Liver (tissue), 8 donors: ENCODE measurements at regions not wholly inside any gene's neighbourhood (a gene's known extent, or its start where the extent isn't known, plus 50 kb on each side); places are given as distances from the start of the nearest gene placed in this dataset.
"Not testable (repeated sequence)": the region's sequence is repeated elsewhere in the genome, so short reads cannot be mapped to it uniquely, and the experiment has no call there.

Experiments
- DNase-seq: peaks from one replicate; pipeline ENCODE4 v3.0.0-alpha.2; 2017; ENCODE audit warnings: low spot score
- H3K27ac ChIP-seq, 2 donors: one replicate each; pipeline ENCODE4 v1.7.0; 2013; ENCODE audit warnings: inconsistent platforms in 2 of 2, low read length in 2 of 2, control low read depth in 1 of 2, low read depth in 1 of 2, mild to moderate bottlenecking in 1 of 2
- H3K27me3 ChIP-seq, 4 donors: one replicate each; pipeline versions ENCODE4 v1.6.1 to v1.7.0; 2013; ENCODE audit warnings: low read length in 3 of 4, inconsistent platforms in 1 of 4, mild to moderate bottlenecking in 1 of 4, moderate library complexity in 1 of 4; ENCODE audit not compliant: control insufficient read depth in 4 of 4, insufficient read depth in 4 of 4
- H3K36me3 ChIP-seq, 4 donors: one replicate each; pipeline versions ENCODE4 v1.6.1 to v1.7.0; 2013; ENCODE audit warnings: low read length in 3 of 4, mild to moderate bottlenecking in 3 of 4, low read depth in 1 of 4, moderate library complexity in 1 of 4; ENCODE audit not compliant: control insufficient read depth in 4 of 4, insufficient read depth in 3 of 4
- H3K4me1 ChIP-seq, 4 donors: one replicate each; pipeline versions ENCODE4 v1.6.1 to v1.7.0; 2013; ENCODE audit warnings: low read length in 3 of 4, mild to moderate bottlenecking in 3 of 4, moderate library complexity in 1 of 4; ENCODE audit not compliant: control insufficient read depth in 4 of 4, insufficient read depth in 4 of 4
- H3K4me3 ChIP-seq, 3 donors: one replicate each; pipeline versions ENCODE4 v1.6.1 to v1.7.0; 2013; ENCODE audit warnings: low read length in 3 of 3, control low read depth in 1 of 3, low read depth in 1 of 3, mild to moderate bottlenecking in 1 of 3
- H3K9ac ChIP-seq, 2 donors: one replicate each; pipeline ENCODE4 v1.7.0; 2013; ENCODE audit warnings: low read length in 2 of 2, mild to moderate bottlenecking in 2 of 2, moderate library complexity in 2 of 2, control low read depth in 1 of 2, low read depth in 1 of 2
- H3K9me3 ChIP-seq, 4 donors: one replicate each; pipeline versions ENCODE4 v1.6.1 to v1.7.0; 2013; ENCODE audit warnings: low read length in 3 of 4; ENCODE audit not compliant: control insufficient read depth in 4 of 4
- CTCF ChIP-seq: fragments of 150-350 bp; IDR thresholded peaks from 2 replicates; pipeline ENCODE4 v1.5.1; 2017; ENCODE audit warnings: improper control_type of control experiment, low read depth, low read length; ENCODE audit not compliant: missing input control
- EGR1 ChIP-seq, 2 donors: IDR thresholded peaks; 2 replicates each; pipeline ENCODE4 v1.6.1; 2016 to 2018; ENCODE audit warnings: antibody characterized with exemption in 2 of 2, low read depth in 2 of 2
- FOXA1 ChIP-seq: IDR thresholded peaks from 2 replicates; pipeline ENCODE4 v1.6.1; 2016; ENCODE audit warnings: antibody characterized with exemption
- FOXA2 ChIP-seq: IDR thresholded peaks from 2 replicates; pipeline ENCODE4 v1.6.1; 2016; ENCODE audit warnings: antibody characterized with exemption
- GABPA ChIP-seq, 2 donors: IDR thresholded peaks in 1 of 2; conservative IDR thresholded peaks in 1 of 2; 2 replicates each; pipeline ENCODE4 v1.6.1; 2016; ENCODE audit warnings: antibody characterized with exemption in 2 of 2, mild to moderate bottlenecking in 1 of 2, moderate library complexity in 1 of 2
- HNF4A ChIP-seq, 2 donors: conservative IDR thresholded peaks; 2 replicates each; pipeline ENCODE4 v1.6.1; 2016; ENCODE audit warnings: antibody characterized with exemption in 2 of 2, mild to moderate bottlenecking in 2 of 2
- HNF4G ChIP-seq: IDR thresholded peaks from 2 replicates; pipeline ENCODE4 v1.6.1; 2016; ENCODE audit warnings: antibody characterized with exemption
- JUND ChIP-seq, 2 donors: IDR thresholded peaks; 2 replicates each; pipeline ENCODE4 v1.6.1; 2016; ENCODE audit warnings: antibody characterized with exemption in 2 of 2
- MAX ChIP-seq: IDR thresholded peaks from 2 replicates; pipeline ENCODE4 v1.6.1; 2016; ENCODE audit warnings: antibody characterized with exemption
- NR2F2 ChIP-seq: IDR thresholded peaks from 2 replicates; pipeline ENCODE4 v1.6.1; 2016; ENCODE audit warnings: antibody characterized with exemption
- RAD21 ChIP-seq, 2 donors: IDR thresholded peaks; 2 replicates each; pipeline ENCODE4 v1.6.1; 2016; ENCODE audit warnings: antibody characterized with exemption in 2 of 2, mild to moderate bottlenecking in 2 of 2
- REST ChIP-seq: IDR thresholded peaks from 2 replicates; pipeline ENCODE4 v1.6.1; 2016; ENCODE audit warnings: antibody characterized with exemption, mild to moderate bottlenecking
- RXRA ChIP-seq, 2 donors: IDR thresholded peaks; 2 replicates each; pipeline ENCODE4 v1.6.1; 2017 to 2018; ENCODE audit warnings: antibody characterized with exemption in 2 of 2, mild to moderate bottlenecking in 1 of 2
- SP1 ChIP-seq: IDR thresholded peaks from 2 replicates; pipeline ENCODE4 v1.6.1; 2018; ENCODE audit warnings: antibody characterized with exemption, mild to moderate bottlenecking
- TAF1 ChIP-seq: conservative IDR thresholded peaks from 2 replicates; pipeline ENCODE4 v1.6.1; 2016; ENCODE audit warnings: antibody characterized with exemption, mild to moderate bottlenecking
- YY1 ChIP-seq: IDR thresholded peaks from 2 replicates; pipeline ENCODE4 v1.6.1; 2016; ENCODE audit warnings: antibody characterized with exemption, mild to moderate bottlenecking
- WGBS: extraction: QIAGEN DNeasy Blood & Tissue Kit; methylation state at CpG from one replicate; pipeline ENCODE4 v1.1.7; 2013; 5-methylcytosine and 5-hydroxymethylcytosine counted together
- TF ChIP-seq, protein P1 (sequence below): IDR thresholded peaks from 2 replicates; pipeline ENCODE4 v1.6.1; 2016; ENCODE audit warnings: antibody characterized with exemption
- TF ChIP-seq, protein P2 (sequence below): IDR thresholded peaks from 2 replicates; pipeline ENCODE4 v1.6.1; 2016; ENCODE audit warnings: antibody characterized with exemption
- donor health status: healthy.
- donor health status: healthy.
- donor health status: healthy.
- donor health status: healthy.
- donor health status: healthy.

- TF ChIP-seq, protein P1, sequence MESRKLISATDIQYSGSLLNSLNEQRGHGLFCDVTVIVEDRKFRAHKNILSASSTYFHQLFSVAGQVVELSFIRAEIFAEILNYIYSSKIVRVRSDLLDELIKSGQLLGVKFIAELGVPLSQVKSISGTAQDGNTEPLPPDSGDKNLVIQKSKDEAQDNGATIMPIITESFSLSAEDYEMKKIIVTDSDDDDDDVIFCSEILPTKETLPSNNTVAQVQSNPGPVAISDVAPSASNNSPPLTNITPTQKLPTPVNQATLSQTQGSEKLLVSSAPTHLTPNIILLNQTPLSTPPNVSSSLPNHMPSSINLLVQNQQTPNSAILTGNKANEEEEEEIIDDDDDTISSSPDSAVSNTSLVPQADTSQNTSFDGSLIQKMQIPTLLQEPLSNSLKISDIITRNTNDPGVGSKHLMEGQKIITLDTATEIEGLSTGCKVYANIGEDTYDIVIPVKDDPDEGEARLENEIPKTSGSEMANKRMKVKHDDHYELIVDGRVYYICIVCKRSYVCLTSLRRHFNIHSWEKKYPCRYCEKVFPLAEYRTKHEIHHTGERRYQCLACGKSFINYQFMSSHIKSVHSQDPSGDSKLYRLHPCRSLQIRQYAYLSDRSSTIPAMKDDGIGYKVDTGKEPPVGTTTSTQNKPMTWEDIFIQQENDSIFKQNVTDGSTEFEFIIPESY, result no peak
- TF ChIP-seq EGR1 (IDR thresholded peaks at IDR 0.05; ENCODE audit: low read depth in 2 of 2), result no peak
- no peak for TF ChIP-seq RXRA (IDR thresholded peaks at IDR 0.05)
Observed at GRCh38 chr10:31219306-31219705, 99.7 kb upstream of the ZEB1 start (continued).

DNA sequence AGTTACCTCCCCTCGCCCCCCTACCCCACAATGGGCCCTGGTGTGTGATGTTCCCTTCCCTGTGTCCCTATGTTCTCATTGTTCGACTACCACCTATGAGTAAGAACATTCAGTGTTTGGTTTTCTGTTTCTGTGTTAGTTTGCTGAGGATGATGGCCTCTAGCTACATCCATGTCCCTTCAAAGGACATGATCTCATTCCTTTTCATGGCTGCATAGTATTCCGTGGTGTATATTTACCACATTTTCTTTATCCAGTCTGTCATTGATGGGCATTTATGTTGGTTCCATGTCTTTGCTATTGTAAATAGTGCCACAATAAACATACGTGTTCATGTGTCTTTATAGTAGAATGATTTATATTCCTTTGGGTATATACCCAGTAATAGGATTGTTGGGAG is 90.2 kb upstream of the ZEB1 start:
- not testable (repeated sequence) for H3K4me3 ChIP-seq, DNase-seq, H3K4me1 ChIP-seq, H3K36me3 ChIP-seq, H3K27ac ChIP-seq, H3K9ac ChIP-seq, H3K9me3 ChIP-seq, H3K27me3 ChIP-seq
- WGBS, result 83% methylated on average over 4 of the region's 4 CpGs

GRCh38 chr10:31239961-31240360 is 79.1 kb upstream of the ZEB1 start:
- TF ChIP-seq FOXA2 (no peak), SP1 (no peak), JUND (IDR thresholded peaks at IDR 0.05) (no peak), RXRA (IDR thresholded peaks at IDR 0.05) (no peak), NR2F2 (no peak), RAD21 (IDR thresholded peaks at IDR 0.05) (no peak), CTCF (no peak), EGR1 (IDR thresholded peaks at IDR 0.05; ENCODE audit: low read depth in 2 of 2) (no peak), HNF4G (no peak), REST (no peak), GABPA (IDR thresholded peaks at IDR 0.05 in 1 of 2, conservative IDR thresholded peaks at IDR 0.05 in 1 of 2) (no peak), MAX (no peak), TAF1 (no peak), HNF4A (conservative IDR thresholded peaks at IDR 0.05) (no peak), FOXA1 (no peak), YY1 (no peak)
- TF ChIP-seq, protein P2, sequence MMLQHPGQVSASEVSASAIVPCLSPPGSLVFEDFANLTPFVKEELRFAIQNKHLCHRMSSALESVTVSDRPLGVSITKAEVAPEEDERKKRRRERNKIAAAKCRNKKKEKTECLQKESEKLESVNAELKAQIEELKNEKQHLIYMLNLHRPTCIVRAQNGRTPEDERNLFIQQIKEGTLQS, result no peak
- TF ChIP-seq, protein P1, result no peak
- Histone ChIP-seq H3K4me1 (no peaks in the 10 kb centered on the region), H3K9me3 (no peaks in the 10 kb centered on the region), H3K27ac (no peak overlapping the region), H3K9ac (no peak overlapping the region), H3K36me3 (no peaks in the 10 kb centered on the region), H3K27me3 (no peaks in the 10 kb centered on the region), H3K4me3 (no peak overlapping the region)
- WGBS, result 78% methylated on average over 1 of the region's 1 CpG
- no peak for DNase-seq
